ENCODE measurements at regions not wholly inside any gene's neighbourhood (a gene's known extent, or its start where the extent isn't known, plus 50 kb on each side); places are given as distances from the start of the nearest gene placed in this dataset.

DNA sequence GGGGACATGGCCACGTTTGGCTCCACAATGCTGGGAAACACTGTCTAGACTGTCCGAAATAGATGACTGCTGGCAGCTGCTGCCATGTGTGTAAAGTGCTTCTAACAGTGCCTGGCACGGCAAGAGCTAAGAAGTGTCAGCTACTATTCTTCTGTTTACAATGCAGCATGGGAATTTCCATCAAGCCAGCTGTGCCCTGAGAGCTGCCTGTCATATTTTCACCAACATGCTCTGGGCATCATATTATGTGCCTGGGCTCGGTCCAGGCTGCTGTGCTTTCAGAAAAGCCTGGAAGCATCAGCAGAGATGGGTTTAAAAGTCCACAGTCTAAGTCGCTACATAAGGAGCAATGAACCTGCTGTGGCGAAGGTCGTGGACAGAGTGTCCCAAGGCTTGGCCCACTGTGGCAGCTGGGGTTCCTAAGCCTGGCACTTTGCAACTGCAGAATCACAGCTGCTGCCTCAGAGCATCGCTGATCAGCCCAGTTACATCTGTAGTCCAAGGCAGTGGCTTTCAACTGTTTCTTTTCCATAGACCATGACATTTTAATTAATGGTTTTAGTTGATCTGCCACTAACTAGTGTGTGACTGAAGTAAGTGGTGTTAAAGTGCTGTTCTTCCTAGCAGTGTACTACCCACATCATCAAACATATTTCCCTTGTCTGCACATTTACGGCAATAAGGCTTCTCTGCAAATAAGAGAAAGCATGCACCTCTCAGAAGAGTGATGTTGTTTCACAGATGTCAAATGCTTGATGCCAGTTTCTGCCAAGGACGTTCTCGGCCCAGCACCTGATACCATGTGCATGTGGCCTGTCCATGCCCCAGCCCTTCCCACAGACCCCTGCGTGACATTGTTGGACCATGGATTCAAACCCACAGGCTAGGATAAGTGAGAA, 95.7 kb upstream of the C1QTNF9B start:
- no peak for TF ChIP-seq EZH2 (IDR thresholded peaks at IDR 0.05; ENCODE audit: insufficient read depth, low read length)
- TF ChIP-seq, protein P1, sequence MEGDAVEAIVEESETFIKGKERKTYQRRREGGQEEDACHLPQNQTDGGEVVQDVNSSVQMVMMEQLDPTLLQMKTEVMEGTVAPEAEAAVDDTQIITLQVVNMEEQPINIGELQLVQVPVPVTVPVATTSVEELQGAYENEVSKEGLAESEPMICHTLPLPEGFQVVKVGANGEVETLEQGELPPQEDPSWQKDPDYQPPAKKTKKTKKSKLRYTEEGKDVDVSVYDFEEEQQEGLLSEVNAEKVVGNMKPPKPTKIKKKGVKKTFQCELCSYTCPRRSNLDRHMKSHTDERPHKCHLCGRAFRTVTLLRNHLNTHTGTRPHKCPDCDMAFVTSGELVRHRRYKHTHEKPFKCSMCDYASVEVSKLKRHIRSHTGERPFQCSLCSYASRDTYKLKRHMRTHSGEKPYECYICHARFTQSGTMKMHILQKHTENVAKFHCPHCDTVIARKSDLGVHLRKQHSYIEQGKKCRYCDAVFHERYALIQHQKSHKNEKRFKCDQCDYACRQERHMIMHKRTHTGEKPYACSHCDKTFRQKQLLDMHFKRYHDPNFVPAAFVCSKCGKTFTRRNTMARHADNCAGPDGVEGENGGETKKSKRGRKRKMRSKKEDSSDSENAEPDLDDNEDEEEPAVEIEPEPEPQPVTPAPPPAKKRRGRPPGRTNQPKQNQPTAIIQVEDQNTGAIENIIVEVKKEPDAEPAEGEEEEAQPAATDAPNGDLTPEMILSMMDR (IDR thresholded peaks at IDR 0.05; ENCODE audit: insufficient read depth, low read depth, low read length), result no peak
- H4K20me1 ChIP-seq (ENCODE audit: insufficient read depth, low read length), result no peaks in the 10 kb centered on the region

DNA sequence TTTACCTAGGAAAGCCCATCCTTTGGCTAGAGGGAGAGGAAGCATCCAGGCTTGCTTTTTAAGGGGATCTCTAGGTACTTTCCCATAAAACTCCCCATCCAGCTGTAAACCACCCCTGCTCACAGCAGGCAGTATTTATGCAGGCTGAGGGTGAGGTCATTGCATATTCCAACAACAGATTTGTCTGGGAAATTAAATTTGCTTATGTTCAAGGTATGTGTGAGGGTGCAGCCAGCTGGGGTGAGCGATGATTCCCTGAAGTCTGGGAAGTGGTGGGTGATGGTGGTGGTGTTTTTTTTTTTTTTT, 96.3 kb upstream of the C1QTNF9B start:
- Histone ChIP-seq H3K4me3 (ENCODE audit: insufficient read depth, low read depth, low read length) (no peak overlapping the region), H3K27me3 (ENCODE audit: insufficient read depth, low read length) (peaks cover 8% of the 10 kb centered on the region), H3K79me2 (ENCODE audit: insufficient read depth, low read length) (no peaks in the 10 kb centered on the region), H4K20me1 (ENCODE audit: insufficient read depth, low read length) (no peaks in the 10 kb centered on the region), H2AFZ (ENCODE audit: low read depth, low read length) (no peak overlapping the region), H3K27ac (ENCODE audit: low read depth, low read length) (no peak overlapping the region), H3K36me3 (ENCODE audit: insufficient read depth, low read length) (no peaks in the 10 kb centered on the region), H3K9me3 (ENCODE audit: insufficient read depth, low read depth, low read length) (no peaks in the 10 kb centered on the region), H3K9ac (ENCODE audit: low read length) (no peak overlapping the region), H3K4me1 (ENCODE audit: insufficient read depth, low read length) (no peaks in the 10 kb centered on the region), H3K4me2 (ENCODE audit: low read length) (no peak overlapping the region)
- Mint-ChIP-seq H3K36me3 (ENCODE audit: low read depth, unreplicated experiment) (peaks cover 28% of the 10 kb centered on the region), H3K27ac (ENCODE audit: unreplicated experiment) (peak overlapping the region; percentile 59), H3K27me3 (ENCODE audit: low read depth, unreplicated experiment) (peaks cover 10% of the 10 kb centered on the region), H3K9me3 (ENCODE audit: unreplicated experiment) (peaks cover 6% of the 10 kb centered on the region), H3K4me3 (ENCODE audit: unreplicated experiment) (no peak overlapping the region), H3K4me1 (ENCODE audit: low read depth, unreplicated experiment) (peaks cover 14% of the 10 kb centered on the region)
- FAIRE-seq (no peak), DNase-seq (ENCODE audit: low read depth) (peak; percentile 73)
- TF ChIP-seq, protein P1 (IDR thresholded peaks at IDR 0.05; ENCODE audit: insufficient read depth, low read depth, low read length), result no peak
- no peak for TF ChIP-seq EZH2 (IDR thresholded peaks at IDR 0.05; ENCODE audit: insufficient read depth, low read length)

More for the DNA sequence above, 95.7 kb upstream of the C1QTNF9B start:
- Histone ChIP-seq H3K4me2 (ENCODE audit: low read length) (no peak overlapping the region), H3K27me3 (ENCODE audit: insufficient read depth, low read length) (peaks cover 8% of the 10 kb centered on the region), H3K4me3 (ENCODE audit: insufficient read depth, low read depth, low read length) (no peak overlapping the region), H3K9ac (ENCODE audit: low read length) (no peak overlapping the region), H3K79me2 (ENCODE audit: insufficient read depth, low read length) (no peaks in the 10 kb centered on the region), H3K27ac (ENCODE audit: low read depth, low read length) (no peak overlapping the region), H3K4me1 (ENCODE audit: insufficient read depth, low read length) (no peaks in the 10 kb centered on the region), H2AFZ (ENCODE audit: low read depth, low read length) (no peak overlapping the region), H3K36me3 (ENCODE audit: insufficient read depth, low read length) (no peaks in the 10 kb centered on the region), H3K9me3 (ENCODE audit: insufficient read depth, low read depth, low read length) (no peaks in the 10 kb centered on the region)
- no peak for FAIRE-seq
- no peak for DNase-seq (ENCODE audit: low read depth)
- Mint-ChIP-seq H3K27me3 (ENCODE audit: low read depth, unreplicated experiment) (peaks cover 10% of the 10 kb centered on the region), H3K36me3 (ENCODE audit: low read depth, unreplicated experiment) (peaks cover 28% of the 10 kb centered on the region), H3K9me3 (ENCODE audit: unreplicated experiment) (peaks cover 6% of the 10 kb centered on the region), H3K27ac (ENCODE audit: unreplicated experiment) (peak overlapping the region; percentile 59), H3K4me1 (ENCODE audit: low read depth, unreplicated experiment) (peaks cover 19% of the 10 kb centered on the region), H3K4me3 (ENCODE audit: unreplicated experiment) (no peak overlapping the region)

Measured in astrocyte (in vitro differentiated cells and primary cell).